HepG2 (cell line): ENCODE measurements at regions not wholly inside any gene's neighbourhood (a gene's known extent, or its start where the extent isn't known, plus 50 kb on each side); places are given as distances from the start of the nearest gene placed in this dataset.

ENCODE experiments used
- DNMT1 ChIP-seq: sonication (generic); formaldehyde crosslinking; IDR thresholded peaks from 2 replicates; pipeline ENCODE4 v1.5.1; 2020; ENCODE audit warnings: mild to moderate bottlenecking, missing genetic modification reagents
- HOXD1 ChIP-seq: sonication (generic); formaldehyde crosslinking; IDR thresholded peaks from 2 replicates; pipeline ENCODE4 v1.5.0; 2020; ENCODE audit warnings: missing genetic modification reagents
- KAT7 ChIP-seq: IDR thresholded peaks from 2 replicates; pipeline ENCODE4 v1.6.1; 2018; ENCODE audit warnings: borderline replicate concordance, missing compliant biosample characterization
- MTA1 ChIP-seq: sonication (generic); formaldehyde crosslinking; IDR thresholded peaks from 2 replicates; pipeline ENCODE4 v1.4.0; 2020; ENCODE audit warnings: missing genetic modification reagents, mild to moderate bottlenecking, borderline replicate concordance
- NFIC ChIP-seq: IDR thresholded peaks from 2 replicates; pipeline ENCODE4 v1.6.1; 2012; ENCODE audit warnings: mild to moderate bottlenecking, low read length, inconsistent platforms
- ONECUT2 ChIP-seq: sonication (generic); formaldehyde crosslinking; IDR thresholded peaks from 2 replicates; pipeline ENCODE4 v1.4.0; 2020; ENCODE audit warnings: missing genetic modification reagents
- STAG1 ChIP-seq: sonication (generic); formaldehyde crosslinking; IDR thresholded peaks from 2 replicates; pipeline ENCODE4 v1.4.0; 2020; ENCODE audit warnings: missing genetic modification reagents
- TOE1 ChIP-seq: sonication (generic); formaldehyde crosslinking; IDR thresholded peaks from 2 replicates; pipeline ENCODE4 v1.4.0; 2020; ENCODE audit warnings: mild to moderate bottlenecking, missing genetic modification reagents
- ZNF251 ChIP-seq: sonication (generic); formaldehyde crosslinking; IDR thresholded peaks from 2 replicates; pipeline ENCODE4 v1.9.0; 2021; ENCODE audit warnings: mild to moderate bottlenecking, missing genetic modification reagents
- ZNF292 ChIP-seq: sonication (generic); formaldehyde crosslinking; IDR thresholded peaks from 2 replicates; pipeline ENCODE4 v1.8.1; 2022; ENCODE audit warnings: mild to moderate bottlenecking, low read depth, missing genetic modification reagents, borderline replicate concordance
- ZNF556 ChIP-seq: sonication (generic); formaldehyde crosslinking; IDR thresholded peaks from 2 replicates; pipeline ENCODE4 v1.4.0; 2020; ENCODE audit warnings: mild to moderate bottlenecking, missing genetic modification reagents, borderline replicate concordance
- ZNF572 ChIP-seq: sonication (generic); formaldehyde crosslinking; IDR thresholded peaks from 2 replicates; pipeline ENCODE4 v1.5.1; 2020; ENCODE audit warnings: mild to moderate bottlenecking, missing genetic modification reagents
- ZNF644 ChIP-seq: IDR thresholded peaks from 2 replicates; pipeline ENCODE4 v1.6.1; 2016; ENCODE audit warnings: low read depth
- ZNF670 ChIP-seq: sonication (generic); formaldehyde crosslinking; IDR thresholded peaks from 2 replicates; pipeline ENCODE4 v1.8.0; 2022; ENCODE audit warnings: mild to moderate bottlenecking, missing genetic modification reagents, borderline replicate concordance
- ZNF788 ChIP-seq: sonication (generic); formaldehyde crosslinking; IDR thresholded peaks from 2 replicates; pipeline ENCODE4 v1.5.0; 2020; ENCODE audit warnings: mild to moderate bottlenecking, missing genetic modification reagents, borderline replicate concordance
- TF ChIP-seq, protein P1 (sequence below): sonication (generic); formaldehyde crosslinking; IDR thresholded peaks from 2 replicates; pipeline ENCODE4 v1.9.0; 2021; ENCODE audit warnings: mild to moderate bottlenecking, missing genetic modification reagents
- TF ChIP-seq, protein P2 (sequence below): IDR thresholded peaks from 2 replicates; pipeline ENCODE4 v1.6.1; 2016
- TF ChIP-seq, protein P3 (sequence below): sonication (generic); formaldehyde crosslinking; IDR thresholded peaks from 2 replicates; pipeline ENCODE4 v1.4.0; 2020; ENCODE audit warnings: missing genetic modification reagents
- TF ChIP-seq, protein P4 (sequence below), 2 experiments: fragments of 450-650 bp in 1 of 2; sonication (generic) in 1 of 2; formaldehyde crosslinking; IDR thresholded peaks; 2 replicates each; pipeline versions ENCODE4 v1.5.0 to v1.8.0; 2020 to 2022; ENCODE audit warnings: mild to moderate bottlenecking in 1 of 2, missing genetic modification reagents in 1 of 2

DNA sequence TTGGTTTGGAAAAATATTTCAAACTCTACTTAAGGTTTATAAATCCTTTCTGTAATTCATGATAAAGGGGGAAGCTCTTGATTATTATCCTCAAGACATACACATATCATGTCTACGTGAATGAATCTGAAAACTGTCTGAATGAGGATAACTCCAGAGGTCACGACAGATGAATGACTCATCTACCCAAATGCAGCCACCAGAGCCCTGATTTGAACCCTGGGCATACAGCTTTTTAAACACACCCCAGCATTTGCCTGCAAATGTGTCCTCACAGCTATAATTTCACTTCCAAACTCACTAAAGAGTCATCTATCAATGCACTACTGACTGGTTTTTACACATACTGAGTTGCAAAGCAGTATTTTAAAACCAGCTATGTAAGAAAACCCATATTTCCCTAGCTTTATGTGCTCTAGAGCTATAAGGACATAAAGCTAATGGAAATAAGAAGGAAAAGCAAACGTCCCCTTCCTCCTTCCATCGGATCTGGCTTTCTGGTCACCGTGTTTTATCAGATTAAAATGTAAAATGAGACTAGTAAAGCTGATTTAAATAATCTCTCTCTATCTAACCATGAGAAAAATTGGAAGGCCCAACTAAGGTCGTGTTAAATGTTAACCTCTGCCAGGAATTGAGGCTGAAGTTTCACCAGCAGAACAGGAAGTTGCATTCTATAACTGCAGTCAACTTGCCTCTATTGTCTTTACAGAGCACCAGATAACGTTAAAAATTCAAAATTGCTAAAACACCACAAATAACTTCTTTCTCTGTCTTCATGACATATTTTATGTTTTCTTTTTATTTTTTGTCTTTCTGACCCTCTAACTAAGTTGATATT lies 63.1 kb upstream of the SPP1 start (continued):
- TF ChIP-seq, protein P1, sequence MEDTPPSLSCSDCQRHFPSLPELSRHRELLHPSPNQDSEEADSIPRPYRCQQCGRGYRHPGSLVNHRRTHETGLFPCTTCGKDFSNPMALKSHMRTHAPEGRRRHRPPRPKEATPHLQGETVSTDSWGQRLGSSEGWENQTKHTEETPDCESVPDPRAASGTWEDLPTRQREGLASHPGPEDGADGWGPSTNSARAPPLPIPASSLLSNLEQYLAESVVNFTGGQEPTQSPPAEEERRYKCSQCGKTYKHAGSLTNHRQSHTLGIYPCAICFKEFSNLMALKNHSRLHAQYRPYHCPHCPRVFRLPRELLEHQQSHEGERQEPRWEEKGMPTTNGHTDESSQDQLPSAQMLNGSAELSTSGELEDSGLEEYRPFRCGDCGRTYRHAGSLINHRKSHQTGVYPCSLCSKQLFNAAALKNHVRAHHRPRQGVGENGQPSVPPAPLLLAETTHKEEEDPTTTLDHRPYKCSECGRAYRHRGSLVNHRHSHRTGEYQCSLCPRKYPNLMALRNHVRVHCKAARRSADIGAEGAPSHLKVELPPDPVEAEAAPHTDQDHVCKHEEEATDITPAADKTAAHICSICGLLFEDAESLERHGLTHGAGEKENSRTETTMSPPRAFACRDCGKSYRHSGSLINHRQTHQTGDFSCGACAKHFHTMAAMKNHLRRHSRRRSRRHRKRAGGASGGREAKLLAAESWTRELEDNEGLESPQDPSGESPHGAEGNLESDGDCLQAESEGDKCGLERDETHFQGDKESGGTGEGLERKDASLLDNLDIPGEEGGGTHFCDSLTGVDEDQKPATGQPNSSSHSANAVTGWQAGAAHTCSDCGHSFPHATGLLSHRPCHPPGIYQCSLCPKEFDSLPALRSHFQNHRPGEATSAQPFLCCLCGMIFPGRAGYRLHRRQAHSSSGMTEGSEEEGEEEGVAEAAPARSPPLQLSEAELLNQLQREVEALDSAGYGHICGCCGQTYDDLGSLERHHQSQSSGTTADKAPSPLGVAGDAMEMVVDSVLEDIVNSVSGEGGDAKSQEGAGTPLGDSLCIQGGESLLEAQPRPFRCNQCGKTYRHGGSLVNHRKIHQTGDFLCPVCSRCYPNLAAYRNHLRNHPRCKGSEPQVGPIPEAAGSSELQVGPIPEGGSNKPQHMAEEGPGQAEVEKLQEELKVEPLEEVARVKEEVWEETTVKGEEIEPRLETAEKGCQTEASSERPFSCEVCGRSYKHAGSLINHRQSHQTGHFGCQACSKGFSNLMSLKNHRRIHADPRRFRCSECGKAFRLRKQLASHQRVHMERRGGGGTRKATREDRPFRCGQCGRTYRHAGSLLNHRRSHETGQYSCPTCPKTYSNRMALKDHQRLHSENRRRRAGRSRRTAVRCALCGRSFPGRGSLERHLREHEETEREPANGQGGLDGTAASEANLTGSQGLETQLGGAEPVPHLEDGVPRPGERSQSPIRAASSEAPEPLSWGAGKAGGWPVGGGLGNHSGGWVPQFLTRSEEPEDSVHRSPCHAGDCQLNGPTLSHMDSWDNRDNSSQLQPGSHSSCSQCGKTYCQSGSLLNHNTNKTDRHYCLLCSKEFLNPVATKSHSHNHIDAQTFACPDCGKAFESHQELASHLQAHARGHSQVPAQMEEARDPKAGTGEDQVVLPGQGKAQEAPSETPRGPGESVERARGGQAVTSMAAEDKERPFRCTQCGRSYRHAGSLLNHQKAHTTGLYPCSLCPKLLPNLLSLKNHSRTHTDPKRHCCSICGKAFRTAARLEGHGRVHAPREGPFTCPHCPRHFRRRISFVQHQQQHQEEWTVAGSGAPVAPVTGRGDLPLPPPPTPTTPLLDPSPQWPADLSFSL (CRISPR knock-in tag), result no peak
- no peak for TF ChIP-seq ZNF556 (CRISPR knock-in tag)
- TF ChIP-seq DNMT1 (CRISPR knock-in tag), result no peak
- no peak for TF ChIP-seq ZNF644
- TF ChIP-seq ZNF670 (CRISPR knock-in tag), result no peak
- no peak for TF ChIP-seq ZNF292 (CRISPR knock-in tag)
- 0 out of 2 replicates have a peak, but pooled peaks have one; percentile 39 for TF ChIP-seq KAT7 (CRISPR knock-in tag)
- no peak for TF ChIP-seq ZNF788 (CRISPR knock-in tag)
- no peak for TF ChIP-seq ONECUT2 (CRISPR knock-in tag)
- TF ChIP-seq, protein P2, sequence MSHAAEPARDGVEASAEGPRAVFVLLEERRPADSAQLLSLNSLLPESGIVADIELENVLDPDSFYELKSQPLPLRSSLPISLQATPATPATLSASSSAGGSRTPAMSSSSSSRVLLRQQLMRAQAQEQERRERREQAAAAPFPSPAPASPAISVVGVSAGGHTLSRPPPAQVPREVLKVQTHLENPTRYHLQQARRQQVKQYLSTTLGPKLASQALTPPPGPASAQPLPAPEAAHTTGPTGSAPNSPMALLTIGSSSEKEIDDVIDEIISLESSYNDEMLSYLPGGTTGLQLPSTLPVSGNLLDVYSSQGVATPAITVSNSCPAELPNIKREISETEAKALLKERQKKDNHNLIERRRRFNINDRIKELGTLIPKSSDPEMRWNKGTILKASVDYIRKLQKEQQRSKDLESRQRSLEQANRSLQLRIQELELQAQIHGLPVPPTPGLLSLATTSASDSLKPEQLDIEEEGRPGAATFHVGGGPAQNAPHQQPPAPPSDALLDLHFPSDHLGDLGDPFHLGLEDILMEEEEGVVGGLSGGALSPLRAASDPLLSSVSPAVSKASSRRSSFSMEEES, result no peak
- TF ChIP-seq ZNF251 (CRISPR knock-in tag), result no peak
- TF ChIP-seq ZNF572 (CRISPR knock-in tag), result no peak
- TF ChIP-seq, protein P3, sequence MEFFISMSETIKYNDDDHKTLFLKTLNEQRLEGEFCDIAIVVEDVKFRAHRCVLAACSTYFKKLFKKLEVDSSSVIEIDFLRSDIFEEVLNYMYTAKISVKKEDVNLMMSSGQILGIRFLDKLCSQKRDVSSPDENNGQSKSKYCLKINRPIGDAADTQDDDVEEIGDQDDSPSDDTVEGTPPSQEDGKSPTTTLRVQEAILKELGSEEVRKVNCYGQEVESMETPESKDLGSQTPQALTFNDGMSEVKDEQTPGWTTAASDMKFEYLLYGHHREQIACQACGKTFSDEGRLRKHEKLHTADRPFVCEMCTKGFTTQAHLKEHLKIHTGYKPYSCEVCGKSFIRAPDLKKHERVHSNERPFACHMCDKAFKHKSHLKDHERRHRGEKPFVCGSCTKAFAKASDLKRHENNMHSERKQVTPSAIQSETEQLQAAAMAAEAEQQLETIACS, result no peak
- TF ChIP-seq, protein P4, sequence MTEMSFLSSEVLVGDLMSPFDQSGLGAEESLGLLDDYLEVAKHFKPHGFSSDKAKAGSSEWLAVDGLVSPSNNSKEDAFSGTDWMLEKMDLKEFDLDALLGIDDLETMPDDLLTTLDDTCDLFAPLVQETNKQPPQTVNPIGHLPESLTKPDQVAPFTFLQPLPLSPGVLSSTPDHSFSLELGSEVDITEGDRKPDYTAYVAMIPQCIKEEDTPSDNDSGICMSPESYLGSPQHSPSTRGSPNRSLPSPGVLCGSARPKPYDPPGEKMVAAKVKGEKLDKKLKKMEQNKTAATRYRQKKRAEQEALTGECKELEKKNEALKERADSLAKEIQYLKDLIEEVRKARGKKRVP (CRISPR knock-in tag; IDR thresholded peaks at IDR 0.05), result peak in 1 of 2 experiments; percentile 88; a peak in 2 of 4 replicates
- peak; percentile 9; the same call in 1 of the 2 replicates for TF ChIP-seq NFIC
- no peak for TF ChIP-seq HOXD1 (CRISPR knock-in tag)
- TF ChIP-seq STAG1 (CRISPR knock-in tag), result no peak
- no peak for TF ChIP-seq MTA1 (CRISPR knock-in tag)
- TF ChIP-seq TOE1 (CRISPR knock-in tag), result no peak
